ENCODE measurements at regions not wholly inside any gene's neighbourhood (a gene's known extent, or its start where the extent isn't known, plus 50 kb on each side); places are given as distances from the start of the nearest gene placed in this dataset.

- TF ChIP-seq, protein P1, sequence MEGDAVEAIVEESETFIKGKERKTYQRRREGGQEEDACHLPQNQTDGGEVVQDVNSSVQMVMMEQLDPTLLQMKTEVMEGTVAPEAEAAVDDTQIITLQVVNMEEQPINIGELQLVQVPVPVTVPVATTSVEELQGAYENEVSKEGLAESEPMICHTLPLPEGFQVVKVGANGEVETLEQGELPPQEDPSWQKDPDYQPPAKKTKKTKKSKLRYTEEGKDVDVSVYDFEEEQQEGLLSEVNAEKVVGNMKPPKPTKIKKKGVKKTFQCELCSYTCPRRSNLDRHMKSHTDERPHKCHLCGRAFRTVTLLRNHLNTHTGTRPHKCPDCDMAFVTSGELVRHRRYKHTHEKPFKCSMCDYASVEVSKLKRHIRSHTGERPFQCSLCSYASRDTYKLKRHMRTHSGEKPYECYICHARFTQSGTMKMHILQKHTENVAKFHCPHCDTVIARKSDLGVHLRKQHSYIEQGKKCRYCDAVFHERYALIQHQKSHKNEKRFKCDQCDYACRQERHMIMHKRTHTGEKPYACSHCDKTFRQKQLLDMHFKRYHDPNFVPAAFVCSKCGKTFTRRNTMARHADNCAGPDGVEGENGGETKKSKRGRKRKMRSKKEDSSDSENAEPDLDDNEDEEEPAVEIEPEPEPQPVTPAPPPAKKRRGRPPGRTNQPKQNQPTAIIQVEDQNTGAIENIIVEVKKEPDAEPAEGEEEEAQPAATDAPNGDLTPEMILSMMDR (IDR thresholded peaks at IDR 0.05) = no peak
- no peak for TF ChIP-seq POLR2A (IDR thresholded peaks at IDR 0.05)
These were observed 141.8 kb upstream of the ARSJ start for GRCh38 chr4:114121221-114121620.

Data from ovary (tissue), 3 donors.